ENCODE measurements at regions not wholly inside any gene's neighbourhood (a gene's known extent, or its start where the extent isn't known, plus 50 kb on each side); places are given as distances from the start of the nearest gene placed in this dataset.

GRCh38 chr12:20259786-20260185, 108.6 kb upstream of the PDE3A start:
- no peaks in the 10 kb centered on the region for H3K4me1 ChIP-seq (ENCODE audit: insufficient read depth, low read length)
- TF ChIP-seq CTCF (IDR thresholded peaks at IDR 0.05): no peak
- Mint-ChIP-seq H3K27me3 (no peaks in the 10 kb centered on the region), H3K4me1 (ENCODE audit: low read depth) (no peaks in the 10 kb centered on the region), H3K27ac (no peak overlapping the region), H3K36me3 (ENCODE audit: low read depth) (no peaks in the 10 kb centered on the region), H3K9me3 (no peaks in the 10 kb centered on the region), H3K4me3 (no peak overlapping the region)
- H3K9me3 ChIP-seq (ENCODE audit: control insufficient read depth in 1 of 2, insufficient read depth in 1 of 2, low read length in 2 of 2): no peaks in the 10 kb centered on the region
- no peaks in the 10 kb centered on the region for H3K27me3 ChIP-seq (ENCODE audit: control insufficient read depth in 1 of 2, insufficient read depth in 2 of 2, low read length in 2 of 2)
- ChIA-PET POLR2A (no interaction called here), CTCF (no interaction called here)
- no peak overlapping the region for H3K4me3 ChIP-seq (ENCODE audit: low read length)
- H3K36me3 ChIP-seq (ENCODE audit: insufficient read depth, low read length): no peaks in the 10 kb centered on the region
- no peak for ATAC-seq (ENCODE audit: poor library complexity)
- DNase-seq: no peak
- intact Hi-C loops (cut with DNase I, micrococcal nuclease): no loop called here
- H3K27ac ChIP-seq (ENCODE audit: low read depth in 1 of 2, low read length in 2 of 2): no peak overlapping the region

- intact Hi-C loops (cut with DNase I, micrococcal nuclease): no loop called here
- DNase-seq (no peak), ATAC-seq (ENCODE audit: poor library complexity) (no peak)
- Mint-ChIP-seq H3K9me3 (no peaks in the 10 kb centered on the region), H3K27ac (no peak overlapping the region), H3K27me3 (no peaks in the 10 kb centered on the region), H3K4me3 (no peak overlapping the region), H3K36me3 (ENCODE audit: low read depth) (no peaks in the 10 kb centered on the region), H3K4me1 (ENCODE audit: low read depth) (no peaks in the 10 kb centered on the region)
- TF ChIP-seq CTCF (IDR thresholded peaks at IDR 0.05): no peak
- Histone ChIP-seq H3K9me3 (ENCODE audit: control insufficient read depth in 1 of 2, insufficient read depth in 1 of 2, low read length in 2 of 2) (no peaks in the 10 kb centered on the region), H3K27ac (ENCODE audit: low read depth in 1 of 2, low read length in 2 of 2) (no peak overlapping the region), H3K27me3 (ENCODE audit: control insufficient read depth in 1 of 2, insufficient read depth in 2 of 2, low read length in 2 of 2) (no peaks in the 10 kb centered on the region), H3K36me3 (ENCODE audit: insufficient read depth, low read length) (no peaks in the 10 kb centered on the region), H3K4me3 (ENCODE audit: low read length) (no peak overlapping the region), H3K4me1 (ENCODE audit: insufficient read depth, low read length) (no peaks in the 10 kb centered on the region)
- ChIA-PET CTCF (no interaction called here), POLR2A (no interaction called here)
Measured at GRCh38 chr12:20260851-20261250, 107.5 kb upstream of the PDE3A start.

GRCh38 chr12:20262119-20262518, 106.2 kb upstream of the PDE3A start:
- ATAC-seq (ENCODE audit: poor library complexity) (no peak), DNase-seq (no peak)
- Histone ChIP-seq H3K27ac (ENCODE audit: low read depth in 1 of 2, low read length in 2 of 2) (no peak overlapping the region), H3K27me3 (ENCODE audit: control insufficient read depth in 1 of 2, insufficient read depth in 2 of 2, low read length in 2 of 2) (no peaks in the 10 kb centered on the region), H3K4me1 (ENCODE audit: insufficient read depth, low read length) (no peaks in the 10 kb centered on the region), H3K4me3 (ENCODE audit: low read length) (no peak overlapping the region), H3K36me3 (ENCODE audit: insufficient read depth, low read length) (no peaks in the 10 kb centered on the region), H3K9me3 (ENCODE audit: control insufficient read depth in 1 of 2, insufficient read depth in 1 of 2, low read length in 2 of 2) (no peaks in the 10 kb centered on the region)
- Mint-ChIP-seq H3K4me3 (no peak overlapping the region), H3K9me3 (no peaks in the 10 kb centered on the region), H3K27ac (no peak overlapping the region), H3K4me1 (ENCODE audit: low read depth) (no peaks in the 10 kb centered on the region), H3K36me3 (ENCODE audit: low read depth) (no peaks in the 10 kb centered on the region), H3K27me3 (no peaks in the 10 kb centered on the region)
- no peak for TF ChIP-seq CTCF (IDR thresholded peaks at IDR 0.05)
- POLR2A ChIA-PET: no interaction called here
- intact Hi-C loops (cut with DNase I, micrococcal nuclease): no loop called here
- CTCF ChIA-PET: no interaction called here

Data from CD4-positive, alpha-beta T cell (primary cell).